HUDEP-2 (cell line): ENCODE measurements at regions not wholly inside any gene's neighbourhood (a gene's known extent, or its start where the extent isn't known, plus 50 kb on each side); places are given as distances from the start of the nearest gene placed in this dataset.

Experiments used
- DNase-seq, 76 experiments: peaks; one replicate each; lab custom pipeline; 2025; ENCODE audit not compliant: unreplicated experiment in 76 of 76; lab: John Stamatoyannopoulos, UW

DNA sequence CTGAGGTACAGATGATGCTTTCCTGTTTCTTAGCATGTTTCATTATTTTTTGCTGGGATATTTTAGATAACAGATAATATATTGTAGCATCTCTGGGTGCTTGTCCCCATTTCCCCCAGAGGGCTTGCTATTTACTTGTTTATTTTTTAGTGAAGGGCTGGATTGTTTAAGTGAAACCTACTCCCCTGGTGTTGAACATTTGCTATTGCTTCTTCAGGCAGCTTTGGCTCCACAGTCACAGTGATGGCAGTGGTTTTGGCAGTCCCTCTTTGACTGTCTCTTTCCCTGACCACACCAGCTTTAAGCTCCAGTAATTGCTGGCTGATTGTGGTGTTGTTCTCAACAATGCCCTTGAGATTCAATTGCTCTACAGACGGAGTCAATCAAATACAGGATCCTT lies 128.9 kb downstream of the KLF13 start:
- no peak for DNase-seq

GRCh38 chr15:31456354-31457060 lies 129.9 kb downstream of the KLF13 start:
- DNase-seq, result no peak

GRCh38 chr15:31457161-31457560 lies 130.5 kb downstream of the KLF13 start:
- no peak for DNase-seq

DNA sequence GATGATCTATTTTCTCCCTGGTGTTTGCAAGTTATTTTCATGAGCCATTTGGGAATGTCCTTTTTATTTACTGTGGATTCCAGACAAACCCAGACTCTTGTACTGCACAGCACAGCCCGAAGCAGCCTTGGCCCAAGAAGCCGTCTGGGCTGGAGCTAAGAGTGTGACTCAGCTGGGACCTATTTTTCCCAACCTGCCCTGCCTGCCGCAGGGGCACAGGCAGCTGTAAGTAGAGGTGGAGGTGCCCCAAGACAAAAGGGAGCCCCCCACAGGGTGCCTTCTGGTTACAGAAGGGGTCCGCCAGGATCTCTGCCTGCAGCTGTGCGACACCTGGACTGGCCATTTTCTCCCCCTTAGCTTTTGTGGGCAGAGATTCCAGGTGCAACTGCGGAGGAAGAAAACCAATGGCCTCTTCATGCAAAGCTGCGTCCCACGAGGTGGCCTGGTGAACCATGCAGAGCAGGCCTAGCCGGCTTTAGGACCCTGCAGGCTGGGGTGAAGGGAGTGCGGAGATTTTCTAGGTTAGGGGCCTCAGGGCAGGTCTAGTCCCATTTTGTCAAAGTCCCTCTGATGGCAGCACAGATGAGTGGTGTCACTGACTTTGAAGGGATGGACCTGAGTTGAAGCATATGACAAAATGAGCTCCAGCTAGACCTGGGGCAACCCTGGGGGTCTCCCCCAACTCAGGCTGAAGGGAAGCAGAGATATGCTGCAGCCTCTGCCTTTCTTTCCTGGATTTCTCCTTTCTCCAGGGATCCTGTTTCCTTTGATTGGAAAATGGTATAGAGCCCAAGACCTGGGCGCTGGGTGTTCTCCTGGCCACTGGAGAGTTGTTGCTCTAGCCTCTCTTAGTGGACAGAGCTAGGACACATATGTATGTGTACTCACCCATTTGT lies 131.2 kb downstream of the KLF13 start:
- DNase-seq, result no peak

GRCh38 chr15:31458596-31459399 lies 132.2 kb downstream of the KLF13 start:
- DNase-seq, result no peak

DNA sequence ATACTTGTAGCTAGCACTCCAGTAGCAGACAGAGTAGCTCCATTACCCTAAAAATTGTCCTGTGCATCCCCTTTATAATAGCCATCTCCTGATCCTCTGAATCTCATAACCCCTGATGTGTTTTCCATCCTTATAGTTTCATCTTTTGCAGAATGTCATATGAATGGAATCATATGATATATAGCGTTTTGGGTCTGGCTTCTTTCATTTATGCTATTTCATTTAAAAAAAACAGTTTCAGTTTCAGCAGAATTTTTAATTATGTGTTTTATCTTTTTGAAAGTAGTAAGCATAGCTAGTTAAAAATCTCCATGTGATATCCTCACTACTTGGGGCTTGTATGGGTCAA lies 132.7 kb downstream of the KLF13 start:
- no peak for DNase-seq

GRCh38 chr15:31461375-31461774 lies 134.7 kb downstream of the KLF13 start:
- no peak for DNase-seq

- no peak for DNase-seq
Observed at GRCh38 chr15:31461911-31462480, 135.4 kb downstream of the KLF13 start.

- no peak for DNase-seq
Observed at GRCh38 chr15:31463521-31464102, 137.0 kb downstream of the KLF13 start.

GRCh38 chr15:31464216-31465082 lies 137.8 kb downstream of the KLF13 start:
- no peak for DNase-seq

GRCh38 chr15:31465083-31465955 lies 138.7 kb downstream of the KLF13 start:
- no peak for DNase-seq

- DNase-seq, result no peak
Observed at GRCh38 chr15:31467361-31467760, 140.7 kb downstream of the KLF13 start.

GRCh38 chr15:31468911-31469785 lies 142.5 kb downstream of the KLF13 start:
- no peak for DNase-seq

DNA sequence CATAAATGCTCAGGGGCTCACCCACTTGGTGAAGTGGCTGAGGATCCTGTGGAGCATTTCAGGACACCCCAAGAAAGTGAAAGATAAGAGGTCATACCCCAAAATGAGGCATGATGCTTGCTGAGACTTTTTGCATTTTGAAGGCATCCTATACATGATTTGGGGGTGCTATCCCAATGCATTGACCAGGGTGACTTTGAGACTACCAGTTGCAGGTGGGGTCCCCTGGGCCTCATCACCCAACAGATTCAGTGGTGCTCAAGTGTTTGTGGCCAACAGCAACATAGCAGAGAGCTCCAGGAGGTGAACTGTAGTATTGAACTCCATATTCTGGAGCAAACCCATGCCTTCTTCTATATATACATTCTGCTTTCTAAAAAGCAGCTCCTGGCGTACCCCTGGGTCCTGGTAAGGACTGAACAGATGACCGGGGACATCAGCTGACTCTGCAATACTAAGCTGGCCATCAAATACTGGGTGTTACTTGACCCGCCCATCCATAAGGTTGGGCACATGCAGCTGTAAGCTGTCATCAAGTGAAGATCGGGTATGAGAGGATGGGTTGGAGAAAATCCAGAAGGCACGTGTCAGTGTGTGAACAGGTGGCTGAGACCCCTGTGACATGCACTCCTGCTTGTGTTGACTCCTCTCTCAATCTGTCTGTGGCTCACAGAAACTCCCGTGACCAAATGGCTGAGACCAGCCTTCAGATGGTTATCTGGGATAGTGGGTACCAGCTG lies 143.3 kb downstream of the KLF13 start:
- DNase-seq, result no peak

- no peak for DNase-seq
Observed at GRCh38 chr15:31470756-31471155, 144.1 kb downstream of the KLF13 start.

- DNase-seq, result no peak
Observed at GRCh38 chr15:31471731-31472430, 145.2 kb downstream of the KLF13 start.
